Epithelial cell of esophagus (primary cell): ENCODE measurements at regions not wholly inside any gene's neighbourhood (a gene's known extent, or its start where the extent isn't known, plus 50 kb on each side); places are given as distances from the start of the nearest gene placed in this dataset.
A peak's percentile ranks its signal among the peaks of the same experiment; 100 is the strongest.

Experiments
- DNase-seq: peaks from one replicate; pipeline ENCODE4 v3.0.0; 2010; ENCODE audit warnings: low read depth
- H3K4me3 ChIP-seq: 2 replicates; pipeline ENCODE4 v1.5.1; 2011; ENCODE audit warnings: mild to moderate bottlenecking, low read length, control low read depth
- CTCF ChIP-seq: IDR thresholded peaks from 2 replicates; pipeline ENCODE4 v1.5.1; 2011; ENCODE audit warnings: low read depth, mild to moderate bottlenecking, low read length, control low read depth, inconsistent platforms; ENCODE audit not compliant: insufficient read depth; ENCODE audit errors: missing control alignments

- no peak overlapping the region for H3K4me3 ChIP-seq
- TF ChIP-seq CTCF, result no peak
- DNase-seq, result no peak
Measured at GRCh38 chr7:121774563-121774962, 98.4 kb upstream of the PTPRZ1 start.

DNA sequence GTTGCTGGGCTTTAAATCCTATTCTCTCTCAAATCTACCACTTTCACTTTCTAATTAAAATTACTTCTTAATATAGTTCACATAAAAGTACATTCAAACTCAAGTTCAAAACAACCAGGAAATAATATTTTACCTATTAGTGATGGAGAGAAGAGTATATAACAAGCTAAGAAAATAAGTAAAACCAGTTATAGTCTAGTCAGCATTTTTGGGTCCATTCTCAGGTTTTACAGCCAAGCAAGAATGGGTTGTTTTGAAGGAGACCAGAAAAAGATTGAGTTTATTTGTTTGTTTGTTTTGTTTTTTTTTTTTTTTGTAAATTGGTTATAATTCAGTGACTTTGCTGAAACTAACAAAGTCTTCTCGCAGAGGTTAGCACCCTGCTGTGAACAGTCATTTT lies 106.3 kb upstream of the PTPRZ1 start:
- TF ChIP-seq CTCF, result no peak
- H3K4me3 ChIP-seq, result no peak overlapping the region
- no peak for DNase-seq

- H3K4me3 ChIP-seq, result no peak overlapping the region
- TF ChIP-seq CTCF, result no peak
- peak; percentile 65 for DNase-seq
Measured at GRCh38 chr7:121761399-121761798, 111.6 kb upstream of the PTPRZ1 start.

- TF ChIP-seq CTCF, result no peak
- no peak for DNase-seq
- no peak overlapping the region for H3K4me3 ChIP-seq
Measured at GRCh38 chr7:121755818-121756552, 117.0 kb upstream of the PTPRZ1 start.

GRCh38 chr7:121755286-121755685 lies 117.7 kb upstream of the PTPRZ1 start:
- no peak for TF ChIP-seq CTCF
- DNase-seq, result peak; percentile 27

DNA sequence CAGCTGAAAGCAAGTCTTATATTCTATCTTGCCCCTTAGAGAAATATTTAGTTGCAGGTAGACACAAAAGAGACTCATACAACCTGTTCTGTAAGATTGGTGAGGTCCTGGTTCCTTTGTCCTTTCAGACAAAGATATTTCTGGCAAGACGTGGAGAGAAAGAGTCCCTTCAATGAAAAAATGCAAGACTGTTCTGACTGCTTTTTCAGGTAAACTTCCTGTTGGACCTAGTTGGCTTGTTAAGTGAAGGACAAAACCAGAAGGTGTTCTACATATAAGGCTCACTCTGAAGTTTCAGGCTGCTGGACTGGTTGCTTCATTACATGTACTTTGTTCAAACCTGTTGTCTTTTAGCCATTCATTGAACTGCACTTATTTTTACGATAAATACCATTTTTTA lies 119.0 kb upstream of the PTPRZ1 start:
- peak; percentile 40 for DNase-seq
- TF ChIP-seq CTCF, result no peak
- no peak overlapping the region for H3K4me3 ChIP-seq

More at GRCh38 chr7:121755286-121755685, 117.7 kb upstream of the PTPRZ1 start:
- H3K4me3 ChIP-seq, result no peak overlapping the region

- peak; percentile 36 for DNase-seq
- peak; percentile 41 for TF ChIP-seq CTCF
- H3K4me3 ChIP-seq, result no peak overlapping the region
Measured at GRCh38 chr7:121752706-121753105, 120.3 kb upstream of the PTPRZ1 start.
